ENCODE measurements at regions not wholly inside any gene's neighbourhood (a gene's known extent, or its start where the extent isn't known, plus 50 kb on each side); places are given as distances from the start of the nearest gene placed in this dataset.

DNA sequence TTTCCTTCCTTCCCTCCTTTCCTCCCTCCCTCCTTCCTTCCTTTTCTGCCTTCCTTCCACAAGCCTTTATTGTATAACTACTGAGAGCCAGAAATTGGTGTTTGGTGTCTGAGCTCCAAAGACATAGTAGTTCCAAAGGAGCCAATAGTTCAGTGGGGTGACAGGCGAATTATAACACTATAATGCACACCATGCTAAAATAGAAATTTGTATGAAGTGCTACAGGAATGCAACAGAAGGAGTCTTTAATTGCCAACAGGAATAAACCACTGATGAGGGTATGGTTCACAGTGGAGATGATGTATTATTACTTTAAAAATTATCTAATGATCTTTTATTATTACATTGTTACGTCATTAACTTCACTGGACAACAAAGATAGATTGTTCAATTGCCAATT is 158.8 kb upstream of the SP8 start:
- DNase-seq (ENCODE audit: low read depth) = no peak

DNA sequence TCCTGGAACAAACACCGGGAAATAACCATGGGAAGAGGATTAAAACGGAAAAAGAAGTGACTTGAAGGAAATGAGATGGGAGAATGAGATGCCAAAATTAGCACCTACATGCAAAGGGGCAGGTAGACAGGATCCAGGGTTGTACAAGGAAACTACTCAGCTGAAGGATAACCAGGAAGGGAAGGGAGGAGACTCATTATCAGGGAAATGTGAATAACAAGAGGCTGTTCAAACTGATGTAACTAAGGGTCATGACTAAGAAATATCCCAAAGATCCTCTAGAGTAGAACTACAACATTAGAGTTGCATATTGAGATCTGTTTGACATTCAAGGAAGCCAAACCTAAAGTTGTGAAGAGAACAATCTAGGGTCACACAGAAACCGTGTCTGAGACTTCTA is 166.2 kb upstream of the SP8 start:
- no peak for DNase-seq (ENCODE audit: low read depth)

DNA sequence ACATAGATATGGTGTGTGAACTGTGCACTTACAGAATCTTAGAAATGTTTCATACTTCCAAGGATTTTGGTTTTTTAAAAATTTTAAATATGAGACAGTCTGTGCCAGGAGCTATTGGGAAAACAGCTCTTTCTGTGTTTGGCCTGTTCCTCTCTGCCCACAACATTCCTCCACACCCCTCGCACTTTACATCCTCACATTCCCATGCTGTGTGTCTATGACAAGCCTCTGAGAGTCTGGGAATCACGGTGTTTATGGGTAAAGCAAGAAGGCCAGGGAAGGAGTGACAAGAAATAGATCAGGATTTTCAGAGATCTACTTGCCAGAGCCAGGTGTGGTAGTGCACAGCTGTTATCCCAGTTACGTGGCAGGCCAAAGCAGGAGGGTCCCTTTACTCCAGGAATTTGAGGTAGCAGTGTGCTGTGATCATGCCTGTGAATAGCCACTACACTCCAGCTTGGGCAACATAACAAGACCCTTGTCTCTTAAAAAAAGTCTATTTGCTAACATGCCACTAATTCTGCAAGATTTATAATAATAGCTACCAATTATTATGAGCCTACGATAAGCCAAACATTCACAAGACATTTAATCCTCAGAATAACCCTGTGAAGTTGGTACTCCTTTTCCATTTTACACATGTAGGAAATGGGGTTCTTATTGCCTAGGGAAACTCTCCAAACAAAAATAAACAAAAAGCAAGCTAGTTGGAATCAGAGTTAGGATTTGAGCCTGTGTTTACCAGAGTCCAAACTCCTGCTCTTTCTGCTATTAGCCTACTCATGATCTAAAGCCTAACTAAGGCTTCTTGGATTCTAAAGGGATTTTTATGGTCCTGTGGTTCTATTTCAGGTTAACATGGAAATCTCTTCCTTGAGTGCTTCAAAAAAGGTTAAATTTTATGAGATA is 168.3 kb upstream of the SP8 start:
- DNase-seq (ENCODE audit: low read depth) = no peak

DNA sequence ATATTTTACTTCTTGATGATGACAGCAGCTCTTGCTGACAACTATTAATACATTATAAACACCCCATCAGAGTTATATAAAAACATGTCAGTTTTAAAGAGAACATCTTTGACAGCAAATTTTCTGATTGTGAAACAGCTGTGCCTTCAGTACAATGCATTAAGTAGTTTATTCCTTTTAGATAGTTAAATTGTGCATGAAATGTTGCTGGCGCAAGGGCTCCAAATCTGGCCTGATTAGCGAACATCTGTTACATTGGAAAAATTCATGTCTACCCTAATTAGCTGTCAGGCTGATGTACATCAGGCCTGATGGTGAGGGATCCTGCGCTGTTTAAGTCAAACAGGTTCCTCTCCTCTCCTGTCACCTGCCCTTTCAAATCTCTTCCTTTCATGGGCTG is 171.9 kb upstream of the SP8 start:
- no peak for DNase-seq (ENCODE audit: low read depth)

DNA sequence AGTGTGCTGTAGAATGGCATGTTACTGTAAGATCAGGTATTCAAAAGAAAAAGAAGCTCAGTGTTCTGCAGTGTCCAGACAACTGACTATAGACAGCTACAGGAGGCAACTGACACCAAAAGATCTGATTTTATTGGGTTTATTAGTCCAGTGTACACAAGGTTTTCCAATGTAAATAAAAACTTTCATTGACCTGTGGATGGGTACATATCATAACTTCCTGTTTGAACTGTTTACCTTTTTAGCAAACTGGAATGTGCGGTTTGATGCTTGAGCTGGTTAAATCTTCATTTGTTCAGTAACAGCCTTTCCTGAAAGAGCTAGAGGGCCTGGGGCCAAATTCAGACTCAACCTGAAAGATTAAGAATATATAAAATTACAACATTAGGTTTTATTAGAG is 172.6 kb upstream of the SP8 start:
- no peak for DNase-seq (ENCODE audit: low read depth)

DNA sequence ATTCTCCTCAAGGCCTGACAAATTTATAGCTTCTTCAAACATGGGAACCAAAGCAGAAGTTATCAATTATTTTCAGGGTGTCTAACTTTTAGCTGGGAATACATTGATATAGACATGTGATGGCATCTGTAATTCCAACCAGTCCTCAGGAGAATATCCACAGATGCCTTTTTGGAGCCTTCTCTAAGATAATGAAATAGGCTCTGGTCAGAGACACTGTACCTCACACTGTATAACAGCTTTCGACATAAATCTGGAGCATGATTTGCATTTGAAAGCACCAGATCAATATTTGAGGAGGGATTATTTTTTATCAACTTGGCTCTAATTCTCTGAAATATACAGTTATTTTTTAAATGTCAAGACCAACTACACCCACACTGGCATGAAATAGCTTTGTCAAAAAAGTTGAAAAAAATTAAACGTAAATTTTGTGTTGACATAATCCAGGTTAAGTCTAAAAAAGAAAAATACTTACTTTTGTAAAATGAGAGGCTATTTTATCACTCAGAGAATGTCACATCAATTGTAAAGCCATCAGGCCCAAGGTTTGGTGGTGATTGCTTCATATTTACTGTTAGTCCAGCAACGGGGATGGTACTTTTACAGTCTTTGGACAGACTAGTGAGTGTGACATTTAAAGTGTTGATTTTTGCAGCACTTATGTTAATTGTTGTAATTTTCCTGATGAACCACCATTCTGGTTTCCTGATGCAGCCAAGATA is 177.0 kb upstream of the SP8 start:
- DNase-seq (ENCODE audit: low read depth) = no peak

DNA sequence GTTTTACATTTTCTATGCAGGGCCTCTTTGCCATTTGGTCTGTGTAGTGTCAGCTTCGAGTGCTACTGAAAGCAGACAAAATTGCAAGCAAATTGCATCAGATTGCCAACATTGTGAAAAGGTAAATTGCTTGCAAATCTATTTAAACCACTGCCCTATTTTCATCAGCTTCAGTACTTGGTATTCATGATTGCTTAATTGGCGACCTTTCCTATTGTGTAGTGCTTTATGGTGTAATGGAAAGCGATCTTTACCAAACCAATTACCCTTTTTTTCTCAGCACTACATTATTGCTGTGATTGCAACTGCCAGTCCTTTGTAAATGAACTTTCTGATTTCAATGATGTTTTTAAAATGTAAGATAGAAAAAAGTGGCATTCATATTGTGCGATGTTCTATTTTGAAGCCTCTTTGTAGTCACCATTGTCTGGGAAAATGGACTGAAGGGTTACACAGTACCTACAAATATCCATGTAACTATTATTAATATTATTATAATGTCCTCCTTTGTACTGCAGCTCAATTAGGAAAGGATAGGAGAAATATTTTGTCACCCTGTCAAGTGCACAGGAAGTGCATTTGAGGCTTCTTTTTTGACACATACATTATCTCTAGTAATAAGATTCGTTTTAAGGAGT is 177.7 kb upstream of the SP8 start:
- DNase-seq (ENCODE audit: low read depth) = no peak

DNA sequence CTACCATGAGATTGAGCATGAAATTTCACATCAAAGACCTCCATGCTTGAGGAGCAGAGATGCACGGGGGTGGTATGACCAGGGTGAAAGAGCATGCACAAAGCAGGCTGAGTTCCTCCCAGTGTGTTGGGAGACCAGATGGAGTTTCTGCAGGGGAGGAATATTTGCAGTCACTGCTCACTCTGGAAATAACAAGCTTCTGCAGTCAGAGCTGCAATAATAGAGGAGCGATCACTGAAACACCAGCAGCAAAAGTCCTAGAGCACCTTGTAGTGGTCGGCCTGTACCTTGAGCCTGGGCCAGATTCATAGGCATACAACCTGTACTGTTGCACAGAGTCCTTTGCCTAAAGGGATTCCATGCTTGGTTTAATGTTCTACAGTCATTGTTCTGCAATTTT is 184.5 kb upstream of the SP8 start:
- no peak for DNase-seq (ENCODE audit: low read depth)

DNA sequence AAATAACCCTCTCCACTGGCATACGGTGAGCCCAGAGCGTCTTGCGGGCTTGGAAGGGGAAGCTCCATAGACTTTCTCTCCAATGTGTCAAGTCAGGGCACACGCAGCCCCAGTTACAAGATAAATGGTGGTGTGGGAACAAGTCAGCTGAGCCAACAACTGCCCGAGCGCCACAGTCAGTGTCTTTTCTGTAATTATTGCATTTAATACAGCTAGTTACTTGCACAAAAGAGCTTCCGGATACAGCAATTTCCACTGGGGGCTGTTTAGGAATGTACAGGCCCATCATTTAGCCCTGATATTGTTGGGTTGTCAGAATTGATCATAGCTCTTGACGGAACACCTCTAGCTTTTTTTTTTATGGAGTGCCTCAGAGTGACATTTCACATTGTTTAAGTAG is 193.5 kb upstream of the SP8 start:
- DNase-seq (ENCODE audit: low read depth) = no peak

DNA sequence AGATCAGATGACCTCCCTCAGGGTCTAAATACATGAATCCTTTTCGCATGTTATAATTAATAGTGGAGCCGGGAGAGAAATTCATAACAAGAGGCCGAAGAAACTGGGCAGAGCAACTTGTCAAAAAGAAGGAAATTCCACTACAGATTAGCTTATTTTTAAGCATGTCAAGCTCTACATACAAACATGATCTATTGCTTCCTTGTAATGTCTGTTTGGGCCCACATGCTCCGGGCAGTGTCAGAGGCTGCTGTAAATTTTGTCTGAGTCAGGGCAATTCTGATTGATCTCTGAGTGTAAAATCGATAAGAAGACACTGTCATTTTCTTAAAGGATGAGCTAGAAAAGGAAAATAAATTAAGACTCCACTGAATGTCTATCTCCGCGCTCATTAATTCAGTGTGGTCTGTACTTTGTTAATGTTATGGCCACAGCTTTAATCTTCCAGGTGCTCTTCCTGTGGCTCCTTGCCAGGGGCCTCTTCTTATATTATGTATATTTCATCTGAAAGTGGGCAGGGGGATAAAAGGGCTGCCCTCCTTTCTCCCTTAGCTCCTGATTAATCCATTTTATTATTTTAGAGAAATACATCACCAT is 194.1 kb upstream of the SP8 start:
- no peak for DNase-seq (ENCODE audit: low read depth)

DNA sequence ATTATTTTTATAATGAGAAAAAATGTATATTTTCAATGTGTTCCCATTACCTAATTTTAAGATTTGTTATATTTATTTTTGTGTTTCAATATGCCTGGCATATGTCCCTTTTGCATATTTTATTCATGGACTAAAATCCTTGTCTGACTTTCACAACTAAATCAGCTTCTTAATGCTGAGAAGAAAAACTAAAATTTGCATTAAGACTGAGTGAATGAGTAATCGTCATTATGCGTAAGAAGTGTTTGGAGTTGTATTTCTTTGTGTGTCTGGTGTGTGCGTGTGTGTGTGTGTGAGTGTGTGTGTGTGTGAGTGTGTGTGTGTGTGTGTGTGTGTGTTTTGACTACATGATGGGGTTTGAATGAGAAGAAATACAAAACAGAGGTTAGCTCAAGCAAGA is 201.7 kb upstream of the SP8 start:
- no peak for DNase-seq (ENCODE audit: low read depth)

DNA sequence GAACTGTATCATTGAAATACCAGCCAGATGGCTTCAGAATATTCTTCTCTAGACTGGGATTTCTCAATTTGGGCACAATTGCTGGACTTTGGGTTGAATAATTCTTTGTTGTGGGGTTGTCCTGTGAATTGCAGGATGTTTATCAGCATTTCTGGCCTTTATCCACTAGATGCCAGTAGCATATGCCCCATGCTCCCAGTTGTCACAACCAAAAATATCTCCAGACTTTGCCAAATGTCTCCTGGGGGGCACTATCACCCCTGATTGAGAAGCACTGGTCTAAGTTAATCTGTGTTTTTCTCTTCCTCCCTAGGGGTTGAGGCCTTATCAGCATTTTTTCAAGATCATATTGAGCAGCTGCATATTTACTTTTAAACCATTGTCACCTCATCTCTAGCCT is 204.9 kb upstream of the SP8 start:
- DNase-seq (ENCODE audit: low read depth) = no peak

DNA sequence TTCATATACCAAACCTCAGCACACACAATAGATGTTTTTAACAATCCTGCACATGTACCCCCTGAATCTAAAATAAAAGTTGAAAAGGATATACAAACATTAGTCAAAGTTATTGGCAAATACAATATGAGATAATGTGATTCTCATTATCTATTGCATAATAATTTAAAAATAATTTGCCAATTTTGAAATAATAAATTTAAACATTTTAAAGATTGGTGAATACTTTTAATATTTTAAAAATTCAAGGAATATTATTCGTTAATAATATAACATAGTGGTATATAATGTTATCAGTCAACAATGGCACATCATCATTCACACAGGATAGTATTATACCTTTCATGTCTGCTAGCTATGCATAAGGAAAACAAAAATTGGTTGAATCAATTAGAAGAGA is 207.0 kb upstream of the SP8 start:
- no peak for DNase-seq (ENCODE audit: low read depth)

DNA sequence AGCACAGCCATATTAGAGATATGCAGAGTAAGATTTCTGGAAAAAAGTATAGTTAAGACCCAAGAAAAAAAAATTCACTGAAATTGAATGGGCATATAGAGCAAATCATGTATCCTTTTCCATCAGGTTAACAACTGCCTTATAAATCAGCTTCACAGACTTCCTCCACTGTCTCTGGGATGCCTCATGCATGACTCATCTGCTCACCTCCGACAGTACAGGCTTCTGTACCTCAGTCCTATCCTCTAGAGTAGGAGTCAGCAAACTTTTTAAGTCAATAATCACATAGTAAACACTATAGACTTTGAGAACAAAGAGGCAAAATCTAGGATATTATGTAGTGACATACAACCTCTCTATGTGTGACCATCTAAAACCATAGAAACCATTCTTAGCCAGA is 211.6 kb upstream of the SP8 start:
- no peak for DNase-seq (ENCODE audit: low read depth)

DNA sequence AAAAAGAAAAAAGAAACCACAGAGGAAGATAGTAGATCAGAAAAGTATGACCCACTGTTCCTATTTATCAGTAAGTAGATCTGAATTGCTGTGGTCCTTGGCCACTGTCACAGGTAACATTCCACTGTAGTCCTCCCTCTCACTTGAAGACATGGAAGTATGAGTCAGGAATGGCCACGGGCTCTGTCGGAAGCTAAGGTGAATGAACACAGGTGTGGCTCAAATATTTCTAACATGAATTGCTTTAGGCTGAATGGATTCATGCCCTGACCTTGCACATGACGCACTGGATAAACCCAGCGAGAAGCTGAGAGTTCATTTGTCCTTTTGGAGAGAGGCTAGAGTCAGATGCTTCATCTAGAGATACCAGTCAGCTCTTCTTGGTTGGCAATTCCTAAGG is 224.5 kb upstream of the SP8 start:
- DNase-seq (ENCODE audit: low read depth) = no peak

DNA sequence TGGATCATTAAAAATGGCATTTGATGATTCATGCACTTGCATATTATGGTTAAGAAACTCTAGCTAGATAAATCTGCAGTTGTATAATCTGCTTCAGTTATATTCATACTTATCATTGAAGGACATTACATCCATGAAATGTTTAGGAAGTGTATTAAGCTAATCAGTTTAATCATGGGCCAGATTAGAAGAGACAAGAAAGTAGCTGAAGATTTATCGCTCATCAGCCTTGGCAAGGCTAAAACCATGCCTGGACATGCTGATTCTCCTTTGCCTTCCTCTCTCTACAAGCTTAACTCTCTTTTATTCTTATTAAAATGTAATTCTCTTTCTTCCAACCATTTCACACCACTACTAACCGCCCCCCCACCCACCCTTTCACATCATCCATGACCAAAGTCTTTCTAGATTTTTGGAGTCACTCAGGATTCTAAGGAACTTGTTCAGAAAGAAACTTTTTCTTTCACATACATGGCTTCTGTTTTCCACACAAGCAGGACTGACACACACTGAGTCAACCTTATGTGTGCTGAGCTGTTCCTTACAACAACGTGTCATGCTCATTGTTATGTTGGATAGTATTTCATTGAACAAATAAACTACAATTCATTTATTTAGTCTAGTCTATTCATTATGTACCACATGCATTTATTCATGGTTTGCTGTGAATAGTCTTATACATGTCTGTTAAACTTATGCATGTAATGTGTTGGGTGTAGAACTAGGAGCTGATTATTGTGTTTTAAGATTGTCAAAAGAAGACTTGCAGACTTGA is 227.3 kb upstream of the SP8 start:
- no peak for DNase-seq (ENCODE audit: low read depth)

DNA sequence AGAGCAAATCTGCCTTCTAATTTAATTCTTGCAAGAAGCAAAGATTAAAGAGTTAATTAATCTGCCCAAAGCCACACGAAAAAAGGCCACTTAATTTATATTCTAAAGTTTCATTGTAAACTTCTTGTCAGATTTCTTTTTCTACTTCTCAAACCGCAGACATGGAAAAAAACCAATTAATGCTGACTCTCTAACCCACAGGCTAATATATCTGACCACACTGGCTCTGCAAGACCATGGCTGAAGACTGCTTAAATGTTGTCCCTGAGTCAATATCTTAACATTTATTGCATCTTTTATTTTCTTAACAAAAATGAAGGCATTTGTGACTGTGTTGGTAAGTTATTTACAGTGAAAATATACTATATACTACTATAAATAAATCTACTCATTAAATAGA is 234.0 kb upstream of the SP8 start:
- DNase-seq (ENCODE audit: low read depth) = no peak

DNA sequence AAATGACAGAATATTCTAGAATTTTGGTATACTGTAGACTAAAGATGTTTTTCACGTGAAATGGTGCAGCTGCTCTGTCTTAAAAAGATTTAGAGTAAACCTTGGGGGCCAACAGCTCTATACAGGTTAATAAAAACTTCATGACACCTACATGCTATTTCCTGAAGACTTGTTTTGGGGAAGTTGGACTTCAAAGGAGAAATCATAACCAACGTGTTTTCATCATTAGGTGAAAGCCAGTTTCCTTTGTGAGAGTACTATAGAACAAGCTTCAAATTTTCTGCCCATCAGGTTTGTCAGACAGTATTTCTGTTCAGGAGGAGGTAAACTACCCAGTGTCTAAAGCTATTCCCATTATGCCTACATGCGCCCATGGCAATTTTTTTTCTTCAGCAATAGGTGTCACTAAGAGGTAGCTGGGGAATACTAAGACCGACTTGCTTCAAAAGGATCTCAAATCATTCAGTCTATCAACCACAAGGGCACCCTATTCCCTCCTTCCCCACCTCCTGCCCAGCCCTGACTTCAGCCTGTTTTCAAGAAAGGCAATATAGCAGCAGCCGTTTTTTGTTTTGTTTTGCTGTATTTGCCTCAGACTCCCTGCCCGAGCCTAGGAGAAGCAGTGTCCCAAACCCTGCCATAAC is 237.3 kb upstream of the SP8 start:
- DNase-seq (ENCODE audit: low read depth) = no peak

DNA sequence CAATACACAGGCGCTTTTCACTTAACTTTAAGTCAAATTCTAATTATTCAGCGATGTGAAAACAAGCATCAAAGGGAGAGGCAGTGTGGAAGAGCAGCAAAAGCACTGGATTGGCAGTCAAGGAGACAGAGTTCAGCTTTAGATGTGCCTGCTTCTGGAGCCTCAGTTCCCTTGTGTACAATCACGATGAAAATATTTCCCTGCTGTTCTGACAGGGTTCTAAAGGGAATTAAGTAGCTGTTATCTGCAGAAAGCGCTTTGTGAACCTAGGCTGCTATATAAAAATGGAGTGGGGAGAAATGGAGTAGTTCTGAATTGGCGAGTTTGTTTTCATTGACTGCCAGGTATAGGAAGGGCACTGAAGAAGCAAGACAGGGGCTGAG is 237.8 kb upstream of the SP8 start:
- no peak for DNase-seq (ENCODE audit: low read depth)

DNA sequence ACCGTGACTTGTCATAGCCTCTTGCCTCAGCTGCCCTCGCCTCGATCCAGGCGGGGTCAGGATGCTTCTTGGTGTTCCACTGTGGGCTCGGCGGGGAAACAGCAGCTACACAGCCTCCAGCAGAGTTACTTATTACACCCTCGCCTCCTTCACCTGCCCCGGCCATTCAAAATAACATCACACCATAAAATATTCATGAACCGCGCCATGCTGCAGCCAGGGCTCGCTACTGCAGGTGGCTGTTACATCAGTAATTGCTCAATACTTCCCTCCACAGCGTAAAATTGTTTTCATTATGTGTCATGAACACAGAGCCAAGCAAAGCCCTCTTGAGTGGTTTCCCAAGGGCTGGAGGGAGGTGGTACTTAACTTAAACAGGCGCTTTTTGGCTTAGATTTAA is 241.5 kb upstream of the SP8 start:
- no peak for DNase-seq (ENCODE audit: low read depth)

DNA sequence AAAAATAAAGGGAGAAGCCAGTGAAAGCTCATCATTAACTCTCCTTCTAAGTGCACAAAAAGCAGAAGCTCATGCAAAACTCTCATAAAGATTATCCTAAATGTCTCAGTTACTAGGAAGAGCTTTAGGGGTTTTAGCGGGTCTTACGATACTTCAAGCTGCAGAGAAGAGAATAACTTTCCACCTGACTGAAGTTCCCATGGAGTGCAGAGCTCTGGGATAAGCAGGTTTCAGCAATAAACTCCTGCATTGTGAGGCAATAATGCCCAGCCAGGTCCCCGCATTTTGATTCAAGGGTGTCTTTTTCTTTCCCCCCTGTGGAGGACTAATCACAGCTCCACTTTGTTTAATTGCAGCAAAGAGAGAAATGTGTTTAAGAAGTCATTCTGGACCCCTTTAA is 241.9 kb upstream of the SP8 start:
- DNase-seq (ENCODE audit: low read depth) = no peak

DNA sequence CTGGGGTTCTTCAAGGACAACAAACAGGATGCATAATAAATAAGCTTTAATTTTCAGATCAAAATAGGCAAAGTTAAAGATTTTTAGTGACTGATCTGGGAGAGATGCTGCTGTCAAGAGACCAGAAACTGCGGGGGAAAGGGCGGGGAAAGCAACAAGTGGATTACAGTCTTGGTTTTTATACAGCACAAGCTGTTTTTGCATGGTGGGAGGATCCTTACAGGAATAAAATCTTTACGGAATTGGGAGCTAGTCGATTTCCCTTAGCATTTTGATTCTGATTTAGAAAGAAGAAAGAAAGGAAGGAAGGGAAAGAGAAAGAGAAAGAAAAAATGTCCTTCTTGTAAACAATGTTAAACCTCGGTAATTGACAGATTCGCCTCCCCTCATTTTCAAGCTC is 242.3 kb upstream of the SP8 start:
- DNase-seq (ENCODE audit: low read depth) = no peak

Data from stimulated activated CD8-positive, alpha-beta memory T cell treated with anti-CD3 and anti-CD28 coated beads, Interleukin-12 subunit alpha, Interleukin-12 subunit beta, amount 100 ng/mL, for 4 hours (primary cell).